SK-N-SH treated with all-trans-retinoic acid at 6 μM for 48 hours (cell line): ENCODE measurements at regions not wholly inside any gene's neighbourhood (a gene's known extent, or its start where the extent isn't known, plus 50 kb on each side); places are given as distances from the start of the nearest gene placed in this dataset.

Experiments
- ARNTL ChIP-seq: fragments of 450-650 bp; formaldehyde crosslinking; IDR thresholded peaks from 2 replicates; pipeline ENCODE4 v1.5.0; 2020; ENCODE audit warnings: low read depth, mild to moderate bottlenecking, moderate library complexity, borderline replicate concordance
- CSDC2 ChIP-seq: fragments of 250-450 bp; sonication (Bioruptor Pico); IDR thresholded peaks from 2 replicates; pipeline ENCODE4 v1.5.0; 2020; ENCODE audit warnings: mild to moderate bottlenecking, moderate library complexity
- RARB ChIP-seq: fragments of 250-450 bp; sonication (Bioruptor Pico); IDR thresholded peaks from 2 replicates; pipeline ENCODE4 v1.8.0; 2021; ENCODE audit warnings: mild to moderate bottlenecking, moderate library complexity
- SNAI2 ChIP-seq: fragments of 250-450 bp; sonication (Bioruptor Pico); IDR thresholded peaks from 2 replicates; pipeline ENCODE4 v1.5.0; 2020; ENCODE audit warnings: mild to moderate bottlenecking, moderate library complexity
- ZC3H10 ChIP-seq: fragments of 250-450 bp; sonication (Bioruptor Pico); IDR thresholded peaks from 2 replicates; pipeline ENCODE4 v1.5.1; 2021; ENCODE audit warnings: mild to moderate bottlenecking, moderate library complexity
- ZFP3 ChIP-seq: fragments of 250-450 bp; sonication (Bioruptor Pico); IDR thresholded peaks from 2 replicates; pipeline ENCODE4 v1.5.0; 2020; ENCODE audit warnings: mild to moderate bottlenecking, moderate library complexity
- ZFP30 ChIP-seq: fragments of 450-650 bp; formaldehyde crosslinking; IDR thresholded peaks from 2 replicates; pipeline ENCODE4 v1.5.0; 2022; ENCODE audit warnings: mild to moderate bottlenecking, moderate library complexity
- ZNF565 ChIP-seq: fragments of 450-650 bp; formaldehyde crosslinking; conservative IDR thresholded peaks from 2 replicates; pipeline ENCODE4 v1.5.0; 2020; ENCODE audit warnings: low read depth, mild to moderate bottlenecking, moderate library complexity
- ZNF70 ChIP-seq: fragments of 450-650 bp; formaldehyde crosslinking; IDR thresholded peaks from 2 replicates; pipeline ENCODE4 v1.5.0; 2020; ENCODE audit warnings: mild to moderate bottlenecking, moderate library complexity
- ZNF8 ChIP-seq: fragments of 450-650 bp; formaldehyde crosslinking; IDR thresholded peaks from 2 replicates; pipeline ENCODE4 v1.5.0; 2020; ENCODE audit warnings: mild to moderate bottlenecking, moderate library complexity
- TF ChIP-seq, protein P1 (sequence below): fragments of 250-450 bp; sonication (Bioruptor Pico); IDR thresholded peaks from 2 replicates; pipeline ENCODE4 v1.8.0; 2021; ENCODE audit warnings: low read depth, mild to moderate bottlenecking, moderate library complexity, borderline replicate concordance
- TF ChIP-seq, protein P2 (sequence below): fragments of 250-450 bp; sonication (Bioruptor Pico); IDR thresholded peaks from 2 replicates; pipeline ENCODE4 v1.5.1; 2021; ENCODE audit warnings: mild to moderate bottlenecking, moderate library complexity
- TF ChIP-seq, protein P3 (sequence below): fragments of 250-450 bp; sonication (Bioruptor Pico); IDR thresholded peaks from 2 replicates; pipeline ENCODE4 v1.5.1; 2020; ENCODE audit warnings: low read depth, mild to moderate bottlenecking, moderate library complexity
- TF ChIP-seq, protein P4 (sequence below): fragments of 250-450 bp; sonication (Bioruptor Pico); IDR thresholded peaks from 2 replicates; pipeline ENCODE4 v1.8.0; 2020; ENCODE audit warnings: mild to moderate bottlenecking, moderate library complexity, borderline replicate concordance

DNA sequence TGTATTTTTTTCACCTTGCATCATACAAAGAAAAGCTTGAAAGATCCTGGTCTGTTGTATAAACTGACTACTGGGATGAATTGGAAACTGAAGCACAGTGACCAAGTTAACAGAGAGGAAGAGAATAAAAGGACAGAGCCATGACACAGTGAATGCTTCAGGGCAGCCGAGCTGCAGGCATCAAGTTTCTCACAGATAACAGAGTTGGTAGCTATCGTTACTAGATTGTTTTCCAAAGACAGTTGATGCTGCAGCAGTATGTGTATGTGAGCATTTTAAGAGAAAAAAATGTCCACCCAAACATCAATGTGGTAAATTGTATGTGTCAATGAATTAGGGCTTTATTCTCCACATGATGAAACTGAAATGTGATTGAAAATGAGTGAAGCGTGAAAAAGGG lies 1032.7 kb downstream of the ADGRL3 start:
- TF ChIP-seq ARNTL (CRISPR knock-in tag) (no peak), ZNF8 (CRISPR knock-in tag) (no peak), ZNF565 (CRISPR knock-in tag) (no peak), ZNF70 (no peak), ZFP3 (CRISPR knock-in tag) (no peak), SNAI2 (CRISPR knock-in tag) (no peak), ZC3H10 (no peak), CSDC2 (CRISPR knock-in tag) (no peak), ZFP30 (no peak), RARB (no peak)
- TF ChIP-seq, protein P1, sequence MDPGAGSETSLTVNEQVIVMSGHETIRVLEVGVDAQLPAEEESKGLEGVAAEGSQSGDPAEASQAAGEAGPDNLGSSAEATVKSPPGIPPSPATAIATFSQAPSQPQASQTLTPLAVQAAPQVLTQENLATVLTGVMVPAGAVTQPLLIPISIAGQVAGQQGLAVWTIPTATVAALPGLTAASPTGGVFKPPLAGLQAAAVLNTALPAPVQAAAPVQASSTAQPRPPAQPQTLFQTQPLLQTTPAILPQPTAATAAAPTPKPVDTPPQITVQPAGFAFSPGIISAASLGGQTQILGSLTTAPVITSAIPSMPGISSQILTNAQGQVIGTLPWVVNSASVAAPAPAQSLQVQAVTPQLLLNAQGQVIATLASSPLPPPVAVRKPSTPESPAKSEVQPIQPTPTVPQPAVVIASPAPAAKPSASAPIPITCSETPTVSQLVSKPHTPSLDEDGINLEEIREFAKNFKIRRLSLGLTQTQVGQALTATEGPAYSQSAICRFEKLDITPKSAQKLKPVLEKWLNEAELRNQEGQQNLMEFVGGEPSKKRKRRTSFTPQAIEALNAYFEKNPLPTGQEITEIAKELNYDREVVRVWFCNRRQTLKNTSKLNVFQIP (CRISPR knock-in tag), result no peak
- TF ChIP-seq, protein P2, sequence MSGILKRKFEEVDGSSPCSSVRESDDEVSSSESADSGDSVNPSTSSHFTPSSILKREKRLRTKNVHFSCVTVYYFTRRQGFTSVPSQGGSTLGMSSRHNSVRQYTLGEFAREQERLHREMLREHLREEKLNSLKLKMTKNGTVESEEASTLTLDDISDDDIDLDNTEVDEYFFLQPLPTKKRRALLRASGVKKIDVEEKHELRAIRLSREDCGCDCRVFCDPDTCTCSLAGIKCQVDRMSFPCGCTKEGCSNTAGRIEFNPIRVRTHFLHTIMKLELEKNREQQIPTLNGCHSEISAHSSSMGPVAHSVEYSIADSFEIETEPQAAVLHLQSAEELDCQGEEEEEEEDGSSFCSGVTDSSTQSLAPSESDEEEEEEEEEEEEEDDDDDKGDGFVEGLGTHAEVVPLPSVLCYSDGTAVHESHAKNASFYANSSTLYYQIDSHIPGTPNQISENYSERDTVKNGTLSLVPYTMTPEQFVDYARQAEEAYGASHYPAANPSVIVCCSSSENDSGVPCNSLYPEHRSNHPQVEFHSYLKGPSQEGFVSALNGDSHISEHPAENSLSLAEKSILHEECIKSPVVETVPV (CRISPR knock-in tag), result no peak
- TF ChIP-seq, protein P3, sequence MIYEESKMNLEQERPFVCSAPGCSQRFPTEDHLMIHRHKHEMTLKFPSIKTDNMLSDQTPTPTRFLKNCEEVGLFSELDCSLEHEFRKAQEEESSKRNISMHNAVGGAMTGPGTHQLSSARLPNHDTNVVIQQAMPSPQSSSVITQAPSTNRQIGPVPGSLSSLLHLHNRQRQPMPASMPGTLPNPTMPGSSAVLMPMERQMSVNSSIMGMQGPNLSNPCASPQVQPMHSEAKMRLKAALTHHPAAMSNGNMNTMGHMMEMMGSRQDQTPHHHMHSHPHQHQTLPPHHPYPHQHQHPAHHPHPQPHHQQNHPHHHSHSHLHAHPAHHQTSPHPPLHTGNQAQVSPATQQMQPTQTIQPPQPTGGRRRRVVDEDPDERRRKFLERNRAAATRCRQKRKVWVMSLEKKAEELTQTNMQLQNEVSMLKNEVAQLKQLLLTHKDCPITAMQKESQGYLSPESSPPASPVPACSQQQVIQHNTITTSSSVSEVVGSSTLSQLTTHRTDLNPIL, result no peak
- TF ChIP-seq, protein P4, sequence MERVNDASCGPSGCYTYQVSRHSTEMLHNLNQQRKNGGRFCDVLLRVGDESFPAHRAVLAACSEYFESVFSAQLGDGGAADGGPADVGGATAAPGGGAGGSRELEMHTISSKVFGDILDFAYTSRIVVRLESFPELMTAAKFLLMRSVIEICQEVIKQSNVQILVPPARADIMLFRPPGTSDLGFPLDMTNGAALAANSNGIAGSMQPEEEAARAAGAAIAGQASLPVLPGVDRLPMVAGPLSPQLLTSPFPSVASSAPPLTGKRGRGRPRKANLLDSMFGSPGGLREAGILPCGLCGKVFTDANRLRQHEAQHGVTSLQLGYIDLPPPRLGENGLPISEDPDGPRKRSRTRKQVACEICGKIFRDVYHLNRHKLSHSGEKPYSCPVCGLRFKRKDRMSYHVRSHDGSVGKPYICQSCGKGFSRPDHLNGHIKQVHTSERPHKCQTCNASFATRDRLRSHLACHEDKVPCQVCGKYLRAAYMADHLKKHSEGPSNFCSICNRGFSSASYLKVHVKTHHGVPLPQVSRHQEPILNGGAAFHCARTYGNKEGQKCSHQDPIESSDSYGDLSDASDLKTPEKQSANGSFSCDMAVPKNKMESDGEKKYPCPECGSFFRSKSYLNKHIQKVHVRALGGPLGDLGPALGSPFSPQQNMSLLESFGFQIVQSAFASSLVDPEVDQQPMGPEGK (CRISPR knock-in tag), result no peak
